DND-41 (cell line): ENCODE measurements at regions not wholly inside any gene's neighbourhood (a gene's known extent, or its start where the extent isn't known, plus 50 kb on each side); places are given as distances from the start of the nearest gene placed in this dataset.

ENCODE experiments used
- ATAC-seq: fragments of 200-7000 bp; cut with Tn5 transposase; 3 replicates; pipeline ENCODE4 v1.9.1; 2021; ENCODE audit warnings: low read depth; ENCODE audit not compliant: insufficient read depth
- DNase-seq: peaks from one replicate; pipeline ENCODE4 v3.0.0-alpha.2; 2020
- H2AFZ ChIP-seq: 2 replicates; pipeline ENCODE4 v1.6.0; 2012; ENCODE audit warnings: low read depth, low read length
- H3K27ac ChIP-seq: 2 replicates; pipeline ENCODE4 v1.5.1; 2012; ENCODE audit warnings: low read length, inconsistent platforms
- H3K27me3 ChIP-seq: fragments of 200-600 bp; sonication (generic); 2 replicates; pipeline ENCODE4 v1.6.0; 2012; ENCODE audit warnings: low read length, mild to moderate bottlenecking, inconsistent platforms; ENCODE audit not compliant: insufficient read depth, poor library complexity
- H3K36me3 ChIP-seq: 2 replicates; pipeline ENCODE4 v1.5.1; 2012; ENCODE audit warnings: low read length, inconsistent platforms; ENCODE audit not compliant: insufficient read depth
- H3K4me1 ChIP-seq: 2 replicates; pipeline ENCODE4 v1.5.1; 2012; ENCODE audit warnings: mild to moderate bottlenecking, low read length; ENCODE audit not compliant: insufficient read depth
- H3K4me2 ChIP-seq: 2 replicates; pipeline ENCODE4 v1.6.0; 2012; ENCODE audit warnings: mild to moderate bottlenecking, moderate library complexity, low read length, inconsistent platforms; ENCODE audit not compliant: insufficient read depth
- H3K4me3 ChIP-seq, 2 experiments: fragments of 200-600 bp in 1 of 2; shearing (Covaris generic) in 1 of 2; 2 replicates each; pipeline ENCODE4 v1.5.1; 2012 to 2016; ENCODE audit warnings: inconsistent platforms in 2 of 2, low read length in 2 of 2, mild to moderate bottlenecking in 2 of 2, low read depth in 1 of 2, moderate library complexity in 1 of 2
- H3K79me2 ChIP-seq: 2 replicates; pipeline ENCODE4 v1.6.0; 2012; ENCODE audit warnings: low read length, inconsistent platforms; ENCODE audit not compliant: insufficient read depth
- H3K9ac ChIP-seq: 2 replicates; pipeline ENCODE4 v1.6.0; 2012; ENCODE audit warnings: low read depth, mild to moderate bottlenecking, inconsistent platforms, low read length, moderate library complexity
- H3K9me3 ChIP-seq: 2 replicates; pipeline ENCODE4 v1.5.1; 2012; ENCODE audit warnings: low read length, moderate library complexity, mild to moderate bottlenecking, inconsistent platforms; ENCODE audit not compliant: insufficient read depth, severe bottlenecking
- H4K20me1 ChIP-seq: 2 replicates; pipeline ENCODE4 v1.6.0; 2012; ENCODE audit warnings: low read length; ENCODE audit not compliant: insufficient read depth
- CTCF ChIP-seq: IDR thresholded peaks from 2 replicates; pipeline ENCODE4 v1.5.1; 2012; ENCODE audit warnings: borderline replicate concordance, low read length, moderate library complexity, mild to moderate bottlenecking; ENCODE audit not compliant: poor library complexity, severe bottlenecking; ENCODE audit errors: extremely low read depth
- EZH2 ChIP-seq: IDR thresholded peaks from 3 replicates; pipeline ENCODE4 v1.6.1; 2012; ENCODE audit warnings: borderline replicate concordance, low read depth, mild to moderate bottlenecking, moderate library complexity, low read length, inconsistent platforms; ENCODE audit not compliant: severe bottlenecking

GRCh38 chr13:59488436-59488835 is 675.3 kb downstream of the DIAPH3 start:
- no peak overlapping the region for H3K27ac ChIP-seq
- no peaks in the 10 kb centered on the region for H3K4me1 ChIP-seq
- no peaks in the 10 kb centered on the region for H3K79me2 ChIP-seq
- no peak for ATAC-seq
- no peaks in the 10 kb centered on the region for H3K36me3 ChIP-seq
- no peak overlapping the region for H3K4me2 ChIP-seq
- no peaks in the 10 kb centered on the region for H3K27me3 ChIP-seq
- TF ChIP-seq CTCF = no peak
- no peak for TF ChIP-seq EZH2
- no peak overlapping the region for H3K4me3 ChIP-seq
- no peak for DNase-seq
- no peaks in the 10 kb centered on the region for H4K20me1 ChIP-seq
- no peak overlapping the region for H2AFZ ChIP-seq
- H3K9me3 ChIP-seq = no peaks in the 10 kb centered on the region
- no peak overlapping the region for H3K9ac ChIP-seq

- H3K9me3 ChIP-seq = no peaks in the 10 kb centered on the region
- H3K9ac ChIP-seq = no peak overlapping the region
- no peak overlapping the region for H3K4me2 ChIP-seq
- ATAC-seq = no peak
- H3K4me1 ChIP-seq = no peaks in the 10 kb centered on the region
- H2AFZ ChIP-seq = no peak overlapping the region
- no peaks in the 10 kb centered on the region for H3K27me3 ChIP-seq
- H4K20me1 ChIP-seq = no peaks in the 10 kb centered on the region
- TF ChIP-seq CTCF (no peak), EZH2 (no peak)
- no peak for DNase-seq
- no peaks in the 10 kb centered on the region for H3K36me3 ChIP-seq
- H3K27ac ChIP-seq = no peak overlapping the region
- H3K79me2 ChIP-seq = no peaks in the 10 kb centered on the region
- H3K4me3 ChIP-seq = no peak overlapping the region
These were observed 673.1 kb downstream of the DIAPH3 start for GRCh38 chr13:59490651-59491050.

GRCh38 chr13:59492030-59492636 is 671.6 kb downstream of the DIAPH3 start:
- no peak overlapping the region for H2AFZ ChIP-seq
- no peaks in the 10 kb centered on the region for H3K4me1 ChIP-seq
- H3K4me3 ChIP-seq = no peak overlapping the region
- DNase-seq = no peak
- no peaks in the 10 kb centered on the region for H4K20me1 ChIP-seq
- no peaks in the 10 kb centered on the region for H3K9me3 ChIP-seq
- ATAC-seq = no peak
- no peaks in the 10 kb centered on the region for H3K36me3 ChIP-seq
- H3K9ac ChIP-seq = no peak overlapping the region
- H3K27me3 ChIP-seq = no peaks in the 10 kb centered on the region
- no peak overlapping the region for H3K27ac ChIP-seq
- H3K79me2 ChIP-seq = no peaks in the 10 kb centered on the region
- no peak for TF ChIP-seq CTCF
- no peak overlapping the region for H3K4me2 ChIP-seq
